Heart right ventricle (tissue), 16 donors: ENCODE measurements at regions not wholly inside any gene's neighbourhood (a gene's known extent, or its start where the extent isn't known, plus 50 kb on each side); places are given as distances from the start of the nearest gene placed in this dataset.

Experiments
- ATAC-seq, 8 donors: fragments of 200-7000 bp; cut with Tn5 transposase; one replicate each; pipeline ENCODE4 v1.9.1; 2020; ENCODE audit warnings: mild to moderate bottlenecking in 8 of 8, moderate library complexity in 8 of 8, moderate number of reproducible peaks in 1 of 8
- DNase-seq, 2 donors: peaks; one replicate each; pipeline ENCODE4 v3.0.0-alpha.2; 2020
- H3K27ac ChIP-seq, 10 donors: fragments of 200-600 bp; sonication (generic) in 2 of 10; one replicate each; pipeline versions ENCODE4 v1.5.0 to v1.8.0; 2020 to 2022; ENCODE audit warnings: mild to moderate bottlenecking in 3 of 10
- H3K27me3 ChIP-seq, 7 donors: fragments of 200-600 bp; one replicate each; pipeline ENCODE4 v1.8.0; 2021 to 2022; ENCODE audit warnings: mild to moderate bottlenecking in 2 of 7
- H3K36me3 ChIP-seq, 9 donors: fragments of 200-600 bp; sonication (generic) in 1 of 9; one replicate each; pipeline versions ENCODE4 v1.5.0 to v1.8.0; 2020 to 2022; ENCODE audit warnings: mild to moderate bottlenecking in 2 of 9
- H3K4me1 ChIP-seq, 9 donors: fragments of 200-600 bp; sonication (generic) in 1 of 9; one replicate each; pipeline versions ENCODE4 v1.5.0 to v1.8.0; 2020 to 2022; ENCODE audit warnings: mild to moderate bottlenecking in 4 of 9
- H3K4me3 ChIP-seq, 10 donors: fragments of 200-600 bp; sonication (generic) in 2 of 10; one replicate each; pipeline versions ENCODE4 v1.5.0 to v1.8.0; 2020 to 2022; ENCODE audit warnings: mild to moderate bottlenecking in 7 of 10, moderate library complexity in 2 of 10
- H3K9me3 ChIP-seq, 11 donors: fragments of 200-600 bp in 10 of 11; sonication (generic) in 2 of 11; one replicate each; pipeline versions ENCODE4 v1.5.0 to v1.8.0; 2013 to 2022; ENCODE audit warnings: mild to moderate bottlenecking in 2 of 11, control low read depth in 1 of 11, moderate library complexity in 1 of 11
- CTCF ChIP-seq, 9 donors: fragments of 200-600 bp; sonication (generic) in 2 of 9; IDR thresholded peaks; one replicate each; pipeline versions ENCODE4 v1.5.0 to v1.8.0; 2021 to 2022; ENCODE audit warnings: antibody characterized with exemption in 9 of 9, mild to moderate bottlenecking in 5 of 9, moderate library complexity in 1 of 9
- WGBS, 2 donors: extraction: QIAGEN DNeasy Blood & Tissue Kit; methylation state at CpG; one replicate each; pipeline ENCODE4 v1.1.7; 2013; ENCODE audit warnings: inconsistent platforms in 1 of 2; 5-methylcytosine and 5-hydroxymethylcytosine counted together
- intact Hi-C, 10 donors: fragments of 100-400 bp; cut with DNase I; formaldehyde crosslinking; loops; one replicate each; pipeline versions ENCODE4 v1.11.1 to v1.14.2; 2022
- donor health status: Arrhythmogenic right ventricular cardiomyopathy.
- donor health status: ischemic (EF 13 %, LVEDD 7.1; RV severe dilation, severe dysfunction).
- donor health status: healthy with polysubstance abuse.
- donor health status: DM: no; HTN: yes; CAD: no.
- donor health status: DM: no; HTN: no; CAD: no.
- donor health status: ischemic (EF 25% LVEDD 6.9; RV normal size, moderate dysfunction).
- donor health status: ischemic (EF 25% LVEDD 5.7; RV mildly dilated, moderate dysfunction).
- donor health status: healthy.
- donor health status: DM: yes; HTN: yes; CAD: no.
- donor health status: Ischemic cardiomyopathy.
- donor health status: ischemic (EF 35%, LVEDD 5.7; RV mildly dilated, moderate dysfunction).
- donor health status: nonischemic (EF 11% LVEDD 7.7; RV severe dilation, severe dysfunction).
- donor health status: DM: yes; HTN: yes; CAD: no.
- donor health status: PGD.
- donor health status: ischemic (EF 29% LVEDD 5.4; RV normal size, mild dysfunction).
- donor health status: nonischemic (EF 23%, LVEDD 6.1; RV moderate dilation, normal function).

GRCh38 chr22:48306284-48306683 lies 1521.4 kb downstream of the BRD1 start:
- Histone ChIP-seq H3K4me1 (no peaks in the 10 kb centered on the region), H3K27ac (no peak overlapping the region), H3K36me3 (no peaks in the 10 kb centered on the region), H3K9me3 (peaks cover 0 to 8% (median 0%) of the 10 kb centered on the region in 11 donors), H3K4me3 (no peak overlapping the region), H3K27me3 (peaks cover 0 to 34% (median 20%) of the 10 kb centered on the region in 7 donors)
- DNase-seq (no peak), ATAC-seq (no peak)
- WGBS, 2 donors = 74 to 85% methylated on average over 8 of the region's 8 CpGs
- intact Hi-C loops = no loop called here
- no peak for TF ChIP-seq CTCF (IDR thresholded peaks at IDR 0.05)

GRCh38 chr22:48305726-48306235 lies 1521.9 kb downstream of the BRD1 start:
- no peak for TF ChIP-seq CTCF (IDR thresholded peaks at IDR 0.05)
- intact Hi-C loops = no loop called here
- no peak for DNase-seq
- Histone ChIP-seq H3K9me3 (peaks cover 0 to 3% (median 0%) of the 10 kb centered on the region in 11 donors), H3K27me3 (peaks cover 0 to 34% (median 23%) of the 10 kb centered on the region in 7 donors), H3K36me3 (no peaks in the 10 kb centered on the region), H3K27ac (no peak overlapping the region), H3K4me3 (no peak overlapping the region), H3K4me1 (no peaks in the 10 kb centered on the region)
- 85 to 86% methylated on average over 14 of the region's 14 CpGs for WGBS, 2 donors
- no peak for ATAC-seq

- no peaks in the 10 kb centered on the region for H3K4me1 ChIP-seq
- intact Hi-C loops = no loop called here
- TF ChIP-seq CTCF (IDR thresholded peaks at IDR 0.05) = no peak
- H3K4me3 ChIP-seq = no peak overlapping the region
- WGBS, 2 donors = 81 to 83% methylated on average over 5 of the region's 5 CpGs
- H3K9me3 ChIP-seq = no peaks in the 10 kb centered on the region
- no peaks in the 10 kb centered on the region for H3K36me3 ChIP-seq
- peaks cover 0 to 43% (median 24%) of the 10 kb centered on the region in 7 donors for H3K27me3 ChIP-seq
- ATAC-seq (no peak), DNase-seq (no peak)
- H3K27ac ChIP-seq = no peak overlapping the region
Measured at GRCh38 chr22:48303369-48303725, 1524.3 kb downstream of the BRD1 start.

- H3K4me1 ChIP-seq = no peaks in the 10 kb centered on the region
- intact Hi-C loops = no loop called here
- DNase-seq (no peak), ATAC-seq (no peak)
- no peak overlapping the region for H3K27ac ChIP-seq
- WGBS, 2 donors = 74 to 79% methylated on average over 20 of the region's 20 CpGs
- peaks cover 0 to 43% (median 24%) of the 10 kb centered on the region in 7 donors for H3K27me3 ChIP-seq
- no peak for TF ChIP-seq CTCF (IDR thresholded peaks at IDR 0.05)
- no peaks in the 10 kb centered on the region for H3K9me3 ChIP-seq
- no peaks in the 10 kb centered on the region for H3K36me3 ChIP-seq
- H3K4me3 ChIP-seq = no peak overlapping the region
Measured at GRCh38 chr22:48302657-48303368, 1524.9 kb downstream of the BRD1 start.
